Activated CD4-positive, alpha-beta T cell treated with anti-CD3 and anti-CD28 coated beads, Interleukin-2, amount 50 U/mL, for 4 hours (primary cell): ENCODE measurements at regions not wholly inside any gene's neighbourhood (a gene's known extent, or its start where the extent isn't known, plus 50 kb on each side); places are given as distances from the start of the nearest gene placed in this dataset.
"Not testable (repeated sequence)": the region's sequence is repeated elsewhere in the genome, so short reads cannot be mapped to it uniquely, and the experiment has no call there.

ENCODE experiments used
- DNase-seq, 2 experiments: peaks; one replicate each; pipeline ENCODE4 v3.0.0-alpha.2; 2020

GRCh38 chr3:177249203-177249602 is 51.9 kb upstream of the TBL1XR1 start:
- DNase-seq = no peak

GRCh38 chr3:177250151-177250550 is 52.9 kb upstream of the TBL1XR1 start:
- no peak for DNase-seq

DNA sequence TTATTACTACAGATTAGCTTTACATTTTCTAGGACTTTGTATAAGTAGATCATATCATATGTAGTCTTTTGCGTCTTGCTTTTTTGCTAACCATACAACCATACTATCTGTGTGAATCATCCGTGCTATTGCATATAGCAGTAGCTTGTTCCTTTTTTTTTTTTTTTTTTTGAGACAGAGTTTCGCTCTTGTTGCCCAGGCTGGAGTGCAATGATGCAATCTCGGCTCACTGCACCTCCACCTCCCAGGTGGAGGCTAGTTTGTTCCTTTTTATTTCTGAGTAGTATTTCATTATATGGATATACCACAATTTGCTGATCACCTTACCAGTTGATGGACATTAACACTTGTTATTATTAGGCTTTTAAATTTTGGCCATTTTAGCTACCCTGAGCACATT is 54.5 kb upstream of the TBL1XR1 start:
- DNase-seq = no peak

DNA sequence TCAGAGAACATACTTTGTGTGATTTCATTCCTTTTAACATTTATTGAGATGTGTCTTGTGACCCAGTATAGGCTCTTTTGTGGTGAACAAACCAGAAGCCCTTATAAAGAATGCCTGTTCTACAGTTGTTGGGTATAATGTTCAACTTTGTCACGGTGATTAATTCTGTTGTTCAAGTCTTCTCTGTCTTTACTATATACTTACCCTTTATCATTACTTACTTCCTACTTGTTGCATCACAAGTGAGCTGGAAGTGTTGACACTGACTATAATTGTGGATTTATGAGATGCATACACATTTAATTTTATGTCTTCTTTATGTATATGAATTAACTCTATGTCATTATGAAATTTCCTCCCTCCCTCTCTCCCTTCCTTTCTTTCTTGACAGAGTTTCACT is 59.7 kb upstream of the TBL1XR1 start:
- DNase-seq = no peak

- no peak for DNase-seq
Measured at GRCh38 chr3:177257625-177258024, 60.3 kb upstream of the TBL1XR1 start.

GRCh38 chr3:177262396-177262795 is 65.1 kb upstream of the TBL1XR1 start:
- no peak for DNase-seq

GRCh38 chr3:177263615-177264368 is 66.5 kb upstream of the TBL1XR1 start:
- DNase-seq = no peak

DNA sequence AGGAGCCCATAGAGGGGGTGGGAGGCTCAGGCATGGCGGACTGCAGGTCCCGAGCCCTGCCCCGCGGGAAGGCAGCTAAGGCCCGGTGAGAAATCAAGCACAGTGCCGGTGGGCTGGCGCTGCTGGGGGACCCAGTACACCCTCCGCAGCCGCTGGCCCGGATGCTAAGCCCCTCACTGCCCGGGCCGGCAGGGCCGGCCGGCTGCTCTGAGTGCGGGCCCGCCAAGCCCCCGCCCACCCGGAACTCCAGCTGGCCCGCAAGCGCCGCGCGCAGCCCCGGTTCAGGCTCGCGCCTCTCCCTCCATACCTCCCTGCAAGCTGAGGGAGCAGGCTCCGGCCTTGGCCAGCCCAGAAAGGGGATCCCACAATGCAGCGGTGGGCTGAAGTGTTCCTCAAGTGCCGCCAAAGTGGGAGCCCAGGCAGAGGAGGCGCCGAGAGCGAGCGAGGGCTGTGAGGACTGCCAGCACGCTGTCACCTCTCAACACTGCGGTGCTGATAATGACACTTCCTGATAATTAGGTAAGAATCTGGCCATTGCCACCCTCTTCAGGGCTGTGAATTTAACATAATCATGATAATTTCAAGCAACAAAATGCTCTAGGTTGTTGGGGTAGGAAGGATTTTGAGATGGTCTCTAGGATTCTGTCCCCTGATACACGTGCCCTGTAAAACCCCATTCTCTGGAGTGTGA is 74.7 kb upstream of the TBL1XR1 start:
- not testable (repeated sequence) for DNase-seq

GRCh38 chr3:177278016-177278415 is 80.7 kb upstream of the TBL1XR1 start:
- no peak for DNase-seq

GRCh38 chr3:177279118-177279815 is 82.0 kb upstream of the TBL1XR1 start:
- no peak for DNase-seq

DNA sequence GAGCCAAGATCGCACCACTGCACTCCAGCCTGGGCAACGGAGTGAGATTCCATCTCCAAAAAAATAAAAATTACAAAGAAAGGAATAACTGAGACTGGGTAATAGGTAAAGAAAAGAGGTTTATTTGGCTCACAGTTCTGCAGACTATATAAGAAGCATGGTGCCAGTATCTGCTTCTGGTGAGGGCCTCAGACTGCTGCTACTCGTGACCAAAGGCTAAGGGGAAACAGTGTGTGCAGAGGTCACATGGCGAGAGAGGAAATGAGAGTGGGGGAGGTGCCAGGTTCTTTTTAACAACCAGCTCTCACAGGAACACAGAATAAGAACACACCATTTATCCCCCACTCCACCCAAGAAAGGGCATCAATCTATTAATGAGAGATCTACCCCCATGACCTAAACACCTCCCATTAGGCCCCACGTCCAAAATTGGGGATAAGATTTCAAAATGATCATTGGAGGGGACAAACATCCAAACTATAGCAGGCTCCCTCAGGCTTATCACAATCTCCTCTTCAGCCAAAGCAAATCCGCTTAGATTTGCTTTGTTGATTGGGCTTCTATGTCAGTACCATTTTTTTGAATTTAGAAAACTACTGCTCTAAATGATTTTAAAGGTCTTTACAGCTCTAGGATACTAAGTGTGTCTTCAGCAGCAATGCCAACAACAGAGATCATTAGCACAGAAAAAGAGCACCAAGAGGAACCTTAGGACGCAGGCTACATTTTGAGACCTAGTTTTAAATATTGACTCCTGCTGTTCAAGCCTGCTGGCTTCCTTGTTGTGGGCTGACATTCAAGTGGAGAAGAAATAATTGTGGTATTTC is 84.2 kb upstream of the TBL1XR1 start:
- DNase-seq = no peak

GRCh38 chr3:177282119-177282655 is 84.9 kb upstream of the TBL1XR1 start:
- DNase-seq = no peak

DNA sequence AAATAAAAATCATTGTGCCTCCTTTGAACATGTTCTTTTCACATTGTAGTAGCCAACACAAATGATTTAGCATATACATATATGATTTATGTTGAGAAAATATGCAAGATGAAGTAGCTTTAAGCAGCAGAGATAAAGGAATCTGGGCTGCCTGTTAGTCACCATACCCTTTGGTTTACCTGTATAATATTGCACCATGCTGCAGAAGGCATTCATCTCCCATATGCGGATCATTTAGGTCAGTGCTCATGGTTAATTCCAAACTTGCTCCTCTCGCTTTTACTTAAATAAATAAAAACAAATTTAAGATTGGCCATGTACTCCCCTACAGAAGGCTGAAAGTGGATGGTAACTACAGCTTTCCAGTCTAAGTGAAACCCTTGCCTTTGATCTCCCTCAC is 86.7 kb upstream of the TBL1XR1 start:
- no peak for DNase-seq

- peak; percentile 6 to 18 for DNase-seq
Measured at GRCh38 chr3:177284383-177284881, 87.2 kb upstream of the TBL1XR1 start.

DNA sequence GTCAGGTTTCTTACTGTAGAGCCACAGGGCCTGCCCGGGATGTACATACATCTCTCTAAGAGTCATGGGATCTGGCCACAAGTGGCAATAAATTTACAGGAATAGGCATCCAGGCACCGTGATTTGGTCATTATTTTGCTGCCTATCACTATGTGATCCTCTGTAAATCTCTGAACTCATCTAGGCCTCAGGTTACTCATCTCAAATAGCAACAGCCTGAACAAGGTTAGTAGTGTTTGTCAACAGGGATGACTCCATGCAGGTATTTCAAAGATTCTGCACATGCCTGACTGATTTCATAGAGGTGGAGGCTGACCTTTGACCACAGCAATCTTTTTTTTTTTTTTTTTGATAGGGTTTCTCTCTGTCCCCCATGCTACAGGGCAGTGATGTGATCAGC is 88.8 kb upstream of the TBL1XR1 start:
- no peak for DNase-seq

DNA sequence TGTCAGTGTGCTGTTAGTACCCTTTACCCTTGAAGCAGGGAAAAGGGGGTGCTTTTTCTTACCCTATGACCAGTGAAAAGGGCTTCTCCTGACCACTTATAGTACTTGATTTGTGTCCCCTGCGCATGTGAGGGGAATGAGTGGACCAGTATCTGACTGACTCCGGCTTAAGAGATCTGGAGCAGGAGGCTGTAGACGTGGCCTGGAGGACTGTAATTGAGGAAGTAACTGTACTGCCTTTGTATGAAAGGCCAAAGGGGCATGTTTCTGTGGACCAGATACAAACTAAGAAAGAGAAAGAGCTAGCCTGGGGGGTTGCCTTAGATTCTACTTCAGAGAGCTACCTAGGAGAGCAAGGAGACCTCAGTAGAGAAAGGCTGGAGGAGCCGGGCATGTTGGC is 89.9 kb upstream of the TBL1XR1 start:
- no peak for DNase-seq

DNA sequence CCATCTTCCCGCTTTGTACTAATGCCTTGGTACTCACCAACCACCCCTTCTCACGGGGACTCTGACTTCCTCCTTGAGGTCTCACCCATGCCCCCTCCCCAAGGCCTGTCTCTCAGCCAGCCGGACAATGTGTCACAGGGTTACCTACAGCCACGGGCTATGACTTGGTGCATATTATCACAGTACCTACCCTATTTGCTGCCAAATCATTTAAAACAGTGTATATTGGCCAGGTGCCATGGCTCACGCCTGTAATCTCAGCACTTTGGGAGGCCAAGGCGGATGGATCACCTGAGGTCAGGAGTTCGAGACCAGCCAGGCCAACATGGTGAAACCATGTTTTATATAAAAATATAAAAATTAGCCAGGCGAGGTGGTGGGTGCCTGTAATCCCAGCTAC is 93.4 kb upstream of the TBL1XR1 start:
- no peak for DNase-seq

- no peak for DNase-seq
Measured at GRCh38 chr3:177294221-177294620, 96.9 kb upstream of the TBL1XR1 start.

DNA sequence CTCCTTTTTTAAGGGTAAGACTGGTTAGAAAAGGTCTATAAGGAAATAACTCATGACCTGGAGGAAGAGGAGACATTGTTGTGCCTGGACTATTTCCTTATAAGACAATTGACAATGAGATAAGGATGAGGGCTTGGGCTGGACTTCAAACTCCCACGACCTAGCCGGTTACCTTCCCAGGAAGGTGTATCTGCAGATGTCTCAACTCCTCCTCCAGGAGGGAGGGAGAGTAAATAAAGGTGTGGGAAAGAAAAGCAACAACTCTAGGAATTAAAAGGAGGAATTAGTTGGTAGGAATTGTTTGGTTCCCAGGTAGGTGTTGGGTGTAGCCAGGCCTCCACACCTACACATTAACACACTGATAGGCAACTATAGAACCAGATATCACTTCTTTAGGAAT is 97.8 kb upstream of the TBL1XR1 start:
- DNase-seq = no peak

DNA sequence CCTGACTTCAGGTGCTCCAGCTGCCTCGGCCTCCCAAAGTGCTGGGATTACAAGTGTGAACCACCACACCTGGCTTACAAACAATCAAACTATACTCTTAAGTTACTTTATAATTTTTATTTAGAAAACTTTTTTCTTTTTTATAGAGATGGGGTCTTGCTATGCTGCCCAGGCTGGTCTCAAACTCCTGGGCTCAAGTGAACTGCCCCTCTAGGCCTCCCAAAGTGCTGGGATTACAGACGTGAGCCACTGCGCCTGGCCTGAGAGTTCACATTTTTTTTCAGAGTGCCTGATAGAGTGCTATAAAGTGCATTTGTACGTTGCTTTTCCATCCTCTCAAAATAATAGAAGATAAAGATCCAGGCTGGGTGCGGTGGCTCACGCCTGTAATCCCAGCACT is 102.0 kb upstream of the TBL1XR1 start:
- DNase-seq = no peak

DNA sequence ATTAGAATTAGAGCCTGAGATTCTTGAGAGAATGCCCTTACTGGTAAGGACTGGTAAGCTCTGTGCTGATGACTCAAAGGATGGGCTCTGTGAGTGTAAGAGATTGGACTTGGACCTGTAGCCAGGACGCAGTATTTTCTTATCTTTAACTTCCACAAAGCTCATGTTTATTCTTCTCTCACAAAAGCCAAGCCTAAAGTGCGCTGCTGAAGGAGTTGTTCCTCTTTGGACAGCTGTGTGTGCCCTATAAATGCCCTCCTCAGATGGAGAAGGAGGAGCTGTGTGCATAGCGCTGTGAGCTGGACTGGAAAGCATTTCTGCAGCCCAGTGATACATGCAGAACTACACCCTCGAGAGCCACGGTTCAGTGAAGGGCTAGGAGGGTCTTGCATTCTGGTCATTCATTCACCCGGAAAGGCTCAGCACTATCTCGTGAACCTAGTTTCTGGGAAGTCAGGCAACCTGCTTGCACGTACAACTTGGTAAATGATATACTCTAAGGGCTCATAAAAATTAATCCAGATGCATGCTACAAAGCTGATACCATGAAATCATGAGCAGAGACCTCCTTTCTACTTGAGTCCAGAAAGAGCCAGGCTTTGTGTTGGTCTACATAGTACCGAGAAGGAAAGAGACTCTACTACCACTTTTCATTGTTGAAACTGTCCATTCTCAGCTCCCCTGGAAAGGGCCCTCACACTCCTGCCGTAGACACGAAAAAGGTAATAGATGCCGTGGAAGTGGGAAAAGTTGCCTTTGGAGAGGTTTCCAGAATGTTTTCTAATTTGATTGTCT is 103.0 kb upstream of the TBL1XR1 start:
- DNase-seq = no peak

DNA sequence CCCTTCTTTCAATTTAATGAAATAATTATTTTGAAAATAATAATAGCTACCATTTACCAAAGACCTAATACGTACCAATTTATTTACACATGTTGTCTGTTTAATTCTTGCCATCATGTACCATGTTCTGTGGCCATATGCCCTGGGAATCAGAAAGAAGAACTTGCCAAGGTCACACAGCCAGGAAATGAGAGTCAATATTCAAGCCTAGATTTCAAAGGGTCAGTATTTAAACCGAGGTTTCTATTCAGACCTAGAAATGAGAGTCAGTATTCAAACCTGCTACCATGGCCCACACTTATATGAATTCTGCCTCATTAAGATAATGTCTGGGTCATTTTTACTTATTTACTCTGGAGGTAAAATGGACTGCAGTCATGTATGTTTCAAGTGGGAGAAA is 103.6 kb upstream of the TBL1XR1 start:
- no peak for DNase-seq
